Activated CD4-positive, alpha-beta T cell treated with anti-CD3 and anti-CD28 coated beads, Interleukin-2, Interleukin-6, amounts not matched to agents 100 ng/mL and 50 ng/mL, durations not matched to agents 16 hours and 8 hours (primary cell): ENCODE measurements at regions not wholly inside any gene's neighbourhood (a gene's known extent, or its start where the extent isn't known, plus 50 kb on each side); places are given as distances from the start of the nearest gene placed in this dataset.
A peak's percentile ranks its signal among the peaks of the same experiment; 100 is the strongest.
"Not testable (repeated sequence)": the region's sequence is repeated elsewhere in the genome, so short reads cannot be mapped to it uniquely, and the experiment has no call there.

Source experiments
- DNase-seq: peaks from one replicate; pipeline ENCODE4 v3.0.0-alpha.2; 2020

DNA sequence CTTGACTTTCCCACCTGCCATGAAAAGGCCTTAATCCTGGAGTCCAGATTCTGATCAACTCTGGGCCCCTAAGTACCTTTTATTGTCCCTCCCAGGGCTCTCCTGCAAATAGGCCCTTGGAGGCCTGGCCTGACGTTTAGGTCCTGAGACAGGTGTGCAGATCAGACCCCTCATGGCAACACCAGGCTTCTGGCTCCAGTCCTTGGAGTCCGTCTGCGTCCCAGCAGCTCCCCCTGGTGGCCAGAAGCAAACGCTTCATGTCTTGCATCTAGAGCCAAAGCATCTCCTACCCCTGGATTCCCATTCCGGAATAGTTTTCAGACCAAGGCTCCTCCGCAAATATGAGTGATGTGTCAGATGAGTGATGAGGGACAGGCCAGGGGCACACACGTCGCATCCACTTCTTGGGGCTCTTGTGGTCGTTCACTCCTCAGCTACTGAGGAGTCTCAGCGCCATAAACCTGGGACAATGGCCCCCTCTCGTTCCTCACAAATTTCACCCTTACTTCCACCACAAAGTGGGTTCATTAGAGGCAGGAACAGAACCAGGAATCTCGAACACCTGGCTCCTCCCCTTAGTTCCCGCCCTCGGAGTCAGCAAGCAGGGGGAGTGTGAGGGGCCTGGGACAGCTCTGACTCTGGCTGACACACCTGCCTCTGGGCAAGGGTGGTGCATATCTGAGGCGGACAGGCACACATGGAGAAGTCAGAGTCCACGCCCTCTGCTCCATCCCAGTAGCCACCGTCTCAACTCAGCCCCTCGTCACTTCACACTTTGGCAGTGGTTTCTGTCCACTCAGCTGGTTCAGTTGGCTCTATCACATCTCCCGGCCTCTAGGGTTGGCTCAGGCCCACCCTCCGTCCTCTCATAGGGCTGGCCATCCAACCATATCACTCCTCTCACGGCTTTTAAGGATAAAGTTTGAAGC is 77.9 kb upstream of the PWP1 start:
- DNase-seq: peak; percentile 82

DNA sequence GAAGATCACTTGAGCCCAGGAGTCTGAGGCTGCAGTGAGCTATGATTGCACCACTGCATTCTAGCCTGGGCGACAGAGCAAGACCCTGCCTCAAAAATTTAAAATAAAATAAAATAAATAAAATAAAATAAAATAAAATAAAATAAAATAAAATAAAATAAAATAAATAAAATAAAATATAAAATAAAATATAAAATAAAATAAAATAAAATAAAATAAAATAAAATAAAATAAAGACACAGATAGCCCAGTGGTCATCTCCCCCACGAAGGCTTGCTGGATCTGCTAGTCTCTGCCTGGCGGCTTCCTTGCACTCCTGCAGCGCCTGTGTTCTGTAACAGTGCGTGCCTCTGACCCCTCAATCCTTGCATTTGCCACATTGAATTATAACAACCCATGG is 76.8 kb upstream of the PWP1 start:
- DNase-seq: not testable (repeated sequence)

DNA sequence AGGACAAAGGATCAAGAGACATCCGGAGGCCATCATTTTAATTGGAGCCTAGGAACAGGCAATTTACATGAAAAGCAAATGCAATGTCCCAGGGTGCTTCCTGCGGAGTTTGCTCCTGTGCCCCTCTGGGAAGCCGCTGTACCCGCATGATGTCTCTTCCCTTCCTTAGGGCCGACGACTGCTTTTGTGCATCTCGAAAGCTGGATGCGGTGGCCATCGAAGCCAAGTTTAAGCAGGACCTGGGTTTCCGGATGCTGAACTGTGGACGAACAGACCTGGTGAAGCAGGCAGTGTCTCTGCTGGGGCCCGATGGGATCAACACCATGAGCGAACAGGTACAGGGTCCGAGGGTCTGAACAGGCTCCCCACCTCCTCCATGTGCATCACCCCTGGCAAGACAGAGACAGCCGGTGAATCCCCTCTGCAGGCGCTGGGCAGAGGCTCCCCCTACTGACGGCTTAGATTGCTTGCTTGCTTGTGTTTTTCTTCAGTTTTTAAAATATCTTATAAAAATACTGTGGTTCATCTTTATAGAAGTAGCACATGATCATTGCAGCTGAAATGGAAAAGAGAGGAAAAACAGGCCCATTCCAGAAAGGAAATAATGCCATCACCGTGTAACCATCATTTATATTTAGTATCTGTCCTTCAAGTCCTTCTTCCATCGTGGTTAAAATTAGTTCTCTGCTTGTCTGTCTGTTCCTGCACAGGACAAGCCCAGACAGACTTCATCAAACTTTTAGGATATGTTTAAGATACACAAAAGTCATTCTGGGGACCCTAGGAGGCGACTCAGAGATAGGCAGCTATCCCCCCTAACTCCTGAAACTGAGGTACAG is 75.4 kb upstream of the PWP1 start:
- peak; percentile 28 for DNase-seq

DNA sequence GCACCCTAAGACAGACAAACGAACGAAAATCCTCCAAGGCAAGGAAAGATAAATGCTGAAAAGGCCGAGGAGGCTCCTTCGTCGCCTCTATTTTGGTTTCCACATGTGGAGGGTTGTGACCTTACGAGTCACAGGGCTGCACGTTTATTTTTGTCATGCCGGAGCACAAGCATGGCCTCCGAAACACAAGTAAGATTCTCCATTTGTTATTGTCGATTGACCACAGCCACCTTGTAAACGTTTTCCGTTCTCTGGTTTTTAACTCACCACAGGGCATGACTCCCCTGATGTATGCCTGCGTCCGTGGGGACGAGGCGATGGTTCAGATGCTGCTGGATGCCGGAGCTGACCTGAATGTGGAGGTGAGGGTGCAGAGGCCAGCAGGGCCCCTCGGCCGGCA is 73.1 kb upstream of the PWP1 start:
- no peak for DNase-seq

DNA sequence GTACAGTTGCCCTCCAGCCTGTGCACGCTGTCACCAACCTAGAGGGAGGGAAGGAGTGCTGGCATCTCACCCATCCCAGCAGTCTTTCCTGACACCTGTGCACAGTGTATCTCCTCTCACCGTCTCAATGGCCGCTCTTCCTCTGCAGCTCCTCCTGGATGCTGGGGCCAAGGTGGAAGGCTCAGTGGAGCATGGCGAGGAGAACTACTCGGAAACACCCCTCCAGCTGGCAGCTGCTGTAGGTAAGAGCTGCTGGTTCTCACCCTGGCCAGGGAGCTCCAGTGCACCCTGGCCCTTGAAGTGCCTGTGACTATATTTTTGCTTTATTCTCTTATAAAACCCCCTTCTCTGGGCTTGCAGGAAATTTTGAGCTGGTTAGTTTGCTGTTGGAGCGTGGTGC is 68.7 kb upstream of the PWP1 start:
- DNase-seq: no peak

DNA sequence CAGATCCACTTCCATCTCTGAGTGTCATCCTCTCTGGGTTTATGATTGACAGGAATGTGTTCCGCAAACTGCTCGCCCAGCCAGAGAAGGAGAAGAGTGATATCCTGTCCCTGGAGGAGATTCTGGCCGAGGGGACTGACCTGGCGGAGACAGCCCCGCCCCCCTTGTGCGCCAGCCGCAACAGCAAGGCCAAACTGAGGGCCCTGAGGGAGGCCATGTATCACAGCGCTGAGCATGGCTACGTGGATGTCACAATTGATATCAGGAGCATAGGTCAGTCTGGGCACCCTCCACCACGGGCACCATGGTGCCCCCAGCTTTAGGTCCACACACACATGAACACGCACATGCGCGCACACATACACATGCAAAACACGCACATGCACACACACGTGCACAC is 67.5 kb upstream of the PWP1 start:
- DNase-seq: no peak

DNA sequence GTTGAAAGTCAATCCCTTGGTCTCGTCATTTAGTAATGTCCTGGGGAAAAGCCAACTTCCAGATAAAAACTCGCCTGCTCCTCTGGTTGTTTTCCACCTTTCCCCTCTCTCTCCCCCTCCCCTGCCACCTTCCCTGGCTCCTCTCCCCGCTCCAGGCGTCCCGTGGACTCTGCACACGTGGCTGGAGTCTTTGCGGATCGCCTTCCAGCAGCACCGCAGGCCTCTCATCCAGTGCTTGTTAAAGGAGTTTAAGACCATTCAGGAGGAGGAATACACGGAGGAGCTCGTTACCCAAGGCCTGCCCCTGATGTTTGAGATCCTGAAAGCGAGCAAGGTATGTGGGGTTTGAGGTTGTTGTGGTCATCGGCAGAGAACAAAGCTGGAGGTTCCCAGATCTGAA is 65.8 kb upstream of the PWP1 start:
- DNase-seq: no peak

DNA sequence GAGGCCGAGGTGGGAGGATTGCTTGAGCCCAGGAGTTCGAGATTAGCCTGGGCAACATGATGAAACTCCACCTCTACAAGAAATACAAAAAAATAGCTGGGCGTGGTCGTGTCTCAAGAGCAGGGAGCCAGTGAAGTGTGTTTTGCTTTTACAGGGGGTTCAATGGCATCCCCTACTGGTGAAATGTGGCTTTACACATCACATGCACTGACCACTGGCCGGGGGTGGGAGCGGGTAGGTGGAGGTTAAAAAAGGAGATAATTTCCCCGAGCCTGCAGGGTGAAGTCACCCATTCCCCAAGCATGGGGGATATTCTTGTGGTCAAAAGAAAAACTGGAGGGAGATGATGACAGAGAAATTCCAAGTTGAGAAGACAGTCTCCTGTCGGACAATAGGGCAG is 63.6 kb upstream of the PWP1 start:
- DNase-seq: peak; percentile 23

DNA sequence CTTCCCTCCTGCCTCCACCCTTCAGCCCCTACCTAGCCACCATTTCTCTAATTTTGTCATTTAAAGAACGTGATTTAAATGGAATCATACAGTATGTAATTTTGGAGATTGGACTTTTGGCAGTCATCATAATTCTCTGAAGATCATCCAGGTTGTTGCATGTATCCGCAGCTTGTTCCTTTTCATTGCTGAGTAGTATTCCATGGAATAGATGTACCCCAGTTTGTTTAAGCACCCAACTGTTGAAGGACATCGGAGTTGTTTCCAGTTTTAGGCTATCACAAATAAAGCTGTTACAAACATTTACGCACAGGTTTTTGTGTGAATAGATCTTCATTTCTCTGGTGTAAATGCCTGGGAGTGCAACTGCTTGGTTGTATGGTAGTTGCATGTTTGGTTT is 61.1 kb upstream of the PWP1 start:
- DNase-seq: no peak

DNA sequence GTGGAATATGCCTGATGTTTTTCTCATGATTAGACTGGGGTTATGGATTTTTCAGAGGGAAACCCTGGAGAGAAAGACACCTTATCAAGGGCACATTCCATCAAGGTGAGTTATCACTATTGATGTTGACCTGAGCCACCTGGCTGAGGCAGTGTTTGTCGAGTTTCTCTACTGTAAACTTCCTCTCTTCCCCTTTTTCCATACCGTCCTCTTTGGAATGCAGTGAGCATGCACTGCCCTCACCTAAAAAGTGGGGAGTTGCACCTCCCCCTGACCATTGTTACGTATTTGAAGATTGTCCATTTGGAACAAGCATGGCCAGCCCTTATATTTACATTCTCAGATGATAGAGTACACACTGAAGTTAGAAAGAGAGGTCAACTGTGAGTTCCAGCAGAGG is 53.9 kb upstream of the PWP1 start:
- no peak for DNase-seq

DNA sequence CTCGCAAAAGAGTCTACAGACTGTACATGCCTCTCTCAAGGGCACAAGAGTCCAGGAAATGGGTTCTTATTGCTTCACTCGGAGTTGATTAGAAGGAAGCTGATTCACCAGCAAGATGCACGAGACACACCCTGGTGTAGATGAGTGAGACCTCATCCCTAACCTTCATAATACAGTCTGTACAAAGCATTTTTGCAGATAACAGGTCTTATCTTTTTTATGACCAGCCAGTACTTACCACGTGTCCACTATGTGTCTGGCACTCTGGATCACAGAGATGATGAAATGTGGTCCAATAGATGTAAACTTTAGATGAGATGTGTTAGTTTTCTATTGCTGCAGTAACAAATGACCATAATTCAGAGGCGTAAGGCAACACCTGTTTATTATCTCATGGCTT is 53.4 kb upstream of the PWP1 start:
- DNase-seq: no peak

DNA sequence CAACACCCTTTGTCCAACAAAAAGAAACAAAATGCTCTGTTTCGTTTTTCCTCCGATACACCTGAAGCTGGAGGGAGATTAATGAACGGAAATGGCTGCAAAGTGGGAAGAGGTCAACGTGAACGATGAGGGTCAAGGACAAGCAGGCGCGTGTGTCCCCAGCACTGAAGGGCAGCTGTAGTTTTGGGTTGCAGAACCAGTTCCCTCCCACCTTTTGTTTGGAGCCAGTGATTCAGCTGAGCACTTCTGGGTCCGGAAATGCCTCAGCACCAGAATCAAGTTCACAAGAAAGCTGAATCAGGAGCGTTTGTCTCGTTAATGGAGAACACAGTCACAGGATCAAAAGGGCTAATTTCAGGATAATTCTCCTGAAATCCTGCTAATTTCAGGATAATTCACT is 51.1 kb upstream of the PWP1 start:
- no peak for DNase-seq

DNA sequence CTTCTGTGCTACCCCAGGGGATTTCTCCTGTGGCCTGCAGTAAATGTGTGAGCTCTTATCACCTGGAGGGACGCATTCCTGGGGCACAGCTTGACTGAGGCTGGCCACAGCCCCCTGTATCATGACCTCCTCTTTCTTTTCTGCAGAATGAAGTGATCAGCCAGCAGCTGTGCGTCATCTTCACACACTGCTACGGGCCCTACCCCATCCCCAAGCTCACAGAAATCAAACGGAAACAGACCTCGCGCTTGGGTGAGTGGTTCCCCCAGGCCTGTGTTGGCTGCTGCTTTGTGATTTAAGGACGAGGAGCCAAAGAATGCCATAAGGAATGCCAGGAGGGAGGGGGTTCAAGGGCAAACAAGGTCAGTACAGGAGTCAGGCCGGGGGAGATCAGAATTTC is 50.5 kb upstream of the PWP1 start:
- no peak for DNase-seq
